ENCODE measurements at regions not wholly inside any gene's neighbourhood (a gene's known extent, or its start where the extent isn't known, plus 50 kb on each side); places are given as distances from the start of the nearest gene placed in this dataset.

GRCh38 chr20:24081077-24081476 lies 92.5 kb upstream of the GGTLC1 start:
- no peak for DNase-seq
- Histone ChIP-seq H3K4me1 (no peaks in the 10 kb centered on the region), H3K9me3 (no peaks in the 10 kb centered on the region), H3K4me3 (no peak overlapping the region), H3K27ac (no peak overlapping the region), H3K36me3 (no peaks in the 10 kb centered on the region), H3K27me3 (no peaks in the 10 kb centered on the region)
- 87 to 91% methylated on average over 6 of the region's 6 CpGs for WGBS, 2 donors
- no peak for TF ChIP-seq POLR2AphosphoS5 (IDR thresholded peaks at IDR 0.05)
- TF ChIP-seq EP300 (IDR thresholded peaks at IDR 0.05) = no peak
- no peak for TF ChIP-seq POLR2A (IDR thresholded peaks at IDR 0.05)
- intact Hi-C loops (cut with DNase I) = no loop called here

GRCh38 chr20:24079661-24080412 lies 91.3 kb upstream of the GGTLC1 start:
- DNase-seq = no peak
- Histone ChIP-seq H3K4me3 (no peak overlapping the region), H3K36me3 (no peaks in the 10 kb centered on the region), H3K27me3 (no peaks in the 10 kb centered on the region), H3K9me3 (no peaks in the 10 kb centered on the region), H3K4me1 (no peaks in the 10 kb centered on the region), H3K27ac (no peak overlapping the region)
- 77 to 83% methylated on average over 7 of the region's 7 CpGs for WGBS, 2 donors
- intact Hi-C loops (cut with DNase I) = no loop called here
- TF ChIP-seq POLR2A (IDR thresholded peaks at IDR 0.05) (no peak), EP300 (IDR thresholded peaks at IDR 0.05) (no peak), CTCF (IDR thresholded peaks at IDR 0.05) (no peak), POLR2AphosphoS5 (IDR thresholded peaks at IDR 0.05) (no peak)

- Histone ChIP-seq H3K9me3 (no peaks in the 10 kb centered on the region), H3K27me3 (no peaks in the 10 kb centered on the region), H3K36me3 (no peaks in the 10 kb centered on the region), H3K4me1 (no peaks in the 10 kb centered on the region), H3K4me3 (no peak overlapping the region), H3K27ac (no peak overlapping the region)
- no peak for TF ChIP-seq POLR2AphosphoS5 (IDR thresholded peaks at IDR 0.05)
- no peak for TF ChIP-seq POLR2A (IDR thresholded peaks at IDR 0.05)
- no peak for TF ChIP-seq EP300 (IDR thresholded peaks at IDR 0.05)
- TF ChIP-seq CTCF (IDR thresholded peaks at IDR 0.05) = no peak
- intact Hi-C loops (cut with DNase I) = no loop called here
- no peak for DNase-seq
Observed at GRCh38 chr20:24077145-24077544, 88.6 kb upstream of the GGTLC1 start.

DNA sequence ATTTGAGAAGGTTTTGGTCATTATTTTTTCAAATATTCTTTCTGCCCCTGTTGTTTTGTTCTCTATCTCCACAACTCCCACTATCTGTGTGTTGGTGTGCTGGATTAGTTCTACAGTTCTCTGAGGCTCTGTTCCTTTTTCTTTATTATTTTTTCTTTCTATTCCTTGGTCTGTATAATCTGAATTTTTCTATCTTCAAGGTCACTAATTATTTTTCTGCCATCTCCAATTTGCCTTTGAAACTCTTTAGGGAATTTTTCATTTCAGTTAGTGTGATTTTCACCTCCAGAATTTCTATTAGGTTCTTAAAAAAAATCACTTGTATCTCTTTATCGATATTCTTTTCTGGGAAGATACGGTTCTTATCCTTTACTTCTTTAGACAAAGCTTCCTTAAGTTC lies 82.1 kb upstream of the GGTLC1 start:
- no peak overlapping the region for H3K27ac ChIP-seq
- no peak for TF ChIP-seq POLR2AphosphoS5 (IDR thresholded peaks at IDR 0.05)
- TF ChIP-seq EP300 (IDR thresholded peaks at IDR 0.05) = no peak
- no peak for TF ChIP-seq POLR2A (IDR thresholded peaks at IDR 0.05)
- TF ChIP-seq CTCF (IDR thresholded peaks at IDR 0.05) = no peak
- intact Hi-C loops (cut with DNase I) = no loop called here
- no peaks in the 10 kb centered on the region for H3K36me3 ChIP-seq
- no peaks in the 10 kb centered on the region for H3K9me3 ChIP-seq
- H3K4me1 ChIP-seq = no peaks in the 10 kb centered on the region
- WGBS, 2 donors = 95 to 96% methylated on average over 2 of the region's 2 CpGs
- no peak for DNase-seq
- H3K27me3 ChIP-seq = no peaks in the 10 kb centered on the region
- H3K4me3 ChIP-seq = no peak overlapping the region

GRCh38 chr20:24066076-24066700 lies 77.6 kb upstream of the GGTLC1 start:
- no peak for TF ChIP-seq POLR2AphosphoS5 (IDR thresholded peaks at IDR 0.05)
- no peak for TF ChIP-seq POLR2A (IDR thresholded peaks at IDR 0.05)
- TF ChIP-seq EP300 (IDR thresholded peaks at IDR 0.05) = no peak
- no peak for TF ChIP-seq CTCF (IDR thresholded peaks at IDR 0.05)
- no peaks in the 10 kb centered on the region for H3K4me1 ChIP-seq
- no peaks in the 10 kb centered on the region for H3K36me3 ChIP-seq
- intact Hi-C loops (cut with DNase I) = no loop called here
- no peaks in the 10 kb centered on the region for H3K9me3 ChIP-seq
- DNase-seq = no peak
- H3K27ac ChIP-seq = no peak overlapping the region
- 46 to 59% methylated on average over 6 of the region's 6 CpGs for WGBS, 2 donors
- H3K4me3 ChIP-seq = no peak overlapping the region
- H3K27me3 ChIP-seq = no peaks in the 10 kb centered on the region

All from sigmoid colon (tissue), 6 donors.